ENCODE measurements at regions not wholly inside any gene's neighbourhood (a gene's known extent, or its start where the extent isn't known, plus 50 kb on each side); places are given as distances from the start of the nearest gene placed in this dataset.

DNA sequence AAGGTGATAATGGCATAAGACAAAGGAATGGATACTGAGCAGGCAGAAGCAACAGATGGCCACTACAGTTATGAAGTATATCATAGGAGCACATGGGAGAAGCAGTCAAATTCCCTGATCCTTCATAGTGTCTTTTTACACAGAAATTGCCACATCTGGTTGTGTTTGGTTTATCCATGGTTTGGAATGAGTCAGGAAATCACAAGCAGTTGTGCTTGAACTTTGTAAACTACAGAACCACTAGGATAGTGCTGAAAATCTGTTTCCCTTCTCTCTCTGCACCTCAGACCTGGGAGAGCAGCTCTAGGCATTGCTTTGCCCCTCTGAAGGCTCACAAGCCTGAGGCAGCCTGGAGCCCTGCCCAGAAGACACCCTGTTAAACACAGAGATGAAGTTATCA lies 134.0 kb downstream of the DMRT2 start:
- no peak for TF ChIP-seq MYC (IDR thresholded peaks at IDR 0.05; ENCODE audit: low read depth, low read length)
- TF ChIP-seq, protein P1, sequence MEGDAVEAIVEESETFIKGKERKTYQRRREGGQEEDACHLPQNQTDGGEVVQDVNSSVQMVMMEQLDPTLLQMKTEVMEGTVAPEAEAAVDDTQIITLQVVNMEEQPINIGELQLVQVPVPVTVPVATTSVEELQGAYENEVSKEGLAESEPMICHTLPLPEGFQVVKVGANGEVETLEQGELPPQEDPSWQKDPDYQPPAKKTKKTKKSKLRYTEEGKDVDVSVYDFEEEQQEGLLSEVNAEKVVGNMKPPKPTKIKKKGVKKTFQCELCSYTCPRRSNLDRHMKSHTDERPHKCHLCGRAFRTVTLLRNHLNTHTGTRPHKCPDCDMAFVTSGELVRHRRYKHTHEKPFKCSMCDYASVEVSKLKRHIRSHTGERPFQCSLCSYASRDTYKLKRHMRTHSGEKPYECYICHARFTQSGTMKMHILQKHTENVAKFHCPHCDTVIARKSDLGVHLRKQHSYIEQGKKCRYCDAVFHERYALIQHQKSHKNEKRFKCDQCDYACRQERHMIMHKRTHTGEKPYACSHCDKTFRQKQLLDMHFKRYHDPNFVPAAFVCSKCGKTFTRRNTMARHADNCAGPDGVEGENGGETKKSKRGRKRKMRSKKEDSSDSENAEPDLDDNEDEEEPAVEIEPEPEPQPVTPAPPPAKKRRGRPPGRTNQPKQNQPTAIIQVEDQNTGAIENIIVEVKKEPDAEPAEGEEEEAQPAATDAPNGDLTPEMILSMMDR (IDR thresholded peaks at IDR 0.05; ENCODE audit: low read depth, low read length): no peak

All from NB4 (cell line).